T-helper 2 cell treated with Interferon-gamma antibody and Interleukin-4, amounts not matched to agents 100 ng/mL and 5 ng/mL, for 36 hours (primary cell): ENCODE measurements at regions not wholly inside any gene's neighbourhood (a gene's known extent, or its start where the extent isn't known, plus 50 kb on each side); places are given as distances from the start of the nearest gene placed in this dataset.
"Not testable (repeated sequence)": the region's sequence is repeated elsewhere in the genome, so short reads cannot be mapped to it uniquely, and the experiment has no call there.

Experiments used
- intact Hi-C: fragments of 100-400 bp; cut with micrococcal nuclease; formaldehyde crosslinking; loops from one replicate; pipeline ENCODE4 v1.15.1; 2023

DNA sequence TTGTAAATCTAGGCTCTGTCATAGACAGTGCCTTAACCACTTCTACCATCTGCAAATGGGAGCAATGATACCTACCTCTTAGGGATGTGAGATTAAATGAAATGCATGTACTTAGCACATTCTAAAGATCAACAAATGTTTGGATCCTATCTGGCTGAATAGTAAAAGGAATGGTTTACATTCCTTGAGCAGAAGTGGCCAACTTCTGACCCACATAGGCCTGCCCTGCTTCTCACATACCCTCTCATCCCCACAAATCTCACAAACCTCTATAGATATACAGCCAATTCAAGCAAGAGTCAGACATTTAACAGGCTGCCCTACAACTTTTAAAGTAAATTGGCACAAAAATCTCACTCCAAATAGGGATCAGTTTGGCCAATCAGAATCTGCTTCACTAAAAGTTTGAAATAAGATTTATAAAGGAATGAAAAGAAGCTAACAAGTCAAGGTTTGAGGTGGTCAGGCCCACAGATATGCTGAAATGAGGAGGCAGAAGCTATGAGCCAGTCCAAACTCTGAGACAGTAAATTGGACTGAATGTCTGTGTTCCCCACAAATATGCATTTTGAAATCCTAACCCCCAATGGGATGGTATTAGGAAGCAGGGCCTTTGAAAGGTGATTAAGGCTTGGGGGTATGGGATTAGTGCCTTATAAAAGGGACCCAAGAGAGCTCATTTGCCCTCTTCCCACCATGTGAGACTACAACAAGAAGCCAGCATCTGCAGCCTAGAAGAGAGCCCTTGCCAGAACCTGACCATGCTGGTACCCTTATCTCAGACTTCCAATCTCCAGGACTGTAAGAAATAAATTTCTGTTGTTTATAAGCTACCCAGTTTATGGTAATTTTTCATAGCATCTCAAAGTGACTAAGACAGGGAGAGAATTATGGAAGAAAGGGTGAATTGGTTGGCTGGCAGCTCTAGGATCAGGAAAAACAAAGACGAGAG, 227.8 kb upstream of the RBMS1 start:
- intact Hi-C loops, result no loop called here

DNA sequence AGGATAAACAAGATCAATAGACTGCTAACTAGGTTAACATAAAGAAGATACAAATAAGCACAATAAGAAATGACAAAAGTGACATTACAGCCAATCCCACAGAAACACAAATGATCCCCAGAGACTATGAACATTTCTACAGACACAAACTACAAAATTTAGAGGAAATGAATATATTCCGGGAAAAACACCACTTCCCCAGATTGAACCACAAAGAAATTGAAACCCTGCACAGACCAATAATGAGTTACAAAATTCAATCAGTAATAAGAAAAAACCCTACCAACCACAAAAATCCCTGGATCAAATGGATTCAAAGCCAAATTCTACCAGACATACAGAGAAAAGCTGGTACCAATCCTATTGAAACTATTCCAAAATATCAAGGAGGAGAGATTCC, 232.4 kb upstream of the RBMS1 start:
- intact Hi-C loops, result no loop called here

DNA sequence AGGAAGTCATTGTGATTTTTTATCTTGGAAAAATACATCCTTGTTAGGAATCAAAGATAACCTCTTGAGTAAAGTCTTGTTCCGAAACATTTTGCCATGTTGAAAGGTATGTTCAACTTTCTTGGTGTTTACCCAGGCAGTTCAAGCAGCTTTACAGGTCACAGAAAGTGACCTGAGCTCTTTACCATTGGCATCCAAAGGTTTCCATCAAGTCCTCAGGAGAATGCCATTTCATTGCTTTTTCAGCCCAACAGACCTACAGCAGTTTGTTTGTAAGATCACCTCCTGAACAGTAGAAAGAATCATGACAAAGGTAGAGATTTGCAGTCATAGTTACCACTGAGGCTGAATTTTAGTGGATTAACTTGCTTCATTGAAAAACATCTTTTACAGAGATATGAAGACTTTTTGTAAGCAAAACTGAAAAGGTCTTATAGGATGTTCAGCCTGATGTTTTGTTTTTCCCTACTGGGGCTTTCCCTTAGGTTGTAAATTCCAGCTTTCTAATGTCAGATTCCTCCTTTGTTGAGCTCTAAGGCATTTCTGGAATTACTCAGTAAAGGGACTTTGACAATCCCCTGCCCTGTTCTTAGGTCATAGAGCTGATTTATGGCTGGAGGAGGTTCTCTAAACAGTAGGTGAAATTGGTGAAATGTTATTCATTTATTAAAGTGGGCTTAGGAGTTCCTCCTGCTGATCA, 236.8 kb upstream of the RBMS1 start:
- intact Hi-C loops, result no loop called here

DNA sequence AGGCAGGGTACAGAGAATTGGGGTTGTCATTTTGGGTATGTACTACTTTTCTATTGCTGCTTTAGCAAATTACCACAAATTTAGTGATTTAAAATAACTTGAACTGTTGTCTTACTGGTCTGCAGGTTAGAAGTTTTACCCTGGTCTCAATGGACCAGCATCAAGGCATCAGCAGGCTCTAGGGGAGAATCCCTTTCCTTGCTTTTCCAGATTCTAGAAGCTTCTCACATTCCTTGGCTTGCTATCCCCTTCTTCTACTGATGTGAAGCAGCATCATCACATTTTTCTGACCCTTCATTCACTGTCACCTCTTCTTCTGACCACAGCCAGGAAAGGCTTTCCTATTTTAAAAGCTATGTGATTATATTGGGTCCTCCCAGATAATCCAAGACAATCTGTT, 237.8 kb upstream of the RBMS1 start:
- intact Hi-C loops, result no loop called here

DNA sequence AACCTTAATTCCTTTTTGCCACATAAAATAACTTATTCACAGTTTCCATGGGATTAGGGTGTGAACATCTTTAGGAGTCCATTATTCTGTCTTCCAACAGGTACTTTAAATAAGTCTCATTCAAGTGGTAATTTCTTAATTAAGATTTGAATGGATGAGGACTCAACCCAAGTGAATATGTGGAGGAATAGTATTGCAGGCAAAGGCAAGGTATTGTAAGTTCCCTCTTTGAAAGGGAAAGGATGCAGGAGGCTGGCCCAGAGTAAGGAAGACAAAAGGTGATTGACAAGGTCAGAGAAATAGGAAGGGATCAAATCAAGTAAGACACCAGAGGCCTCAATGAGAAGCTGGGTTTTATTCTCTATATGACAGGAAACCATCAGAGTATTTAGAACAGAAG, 238.2 kb upstream of the RBMS1 start:
- intact Hi-C loops, result no loop called here

DNA sequence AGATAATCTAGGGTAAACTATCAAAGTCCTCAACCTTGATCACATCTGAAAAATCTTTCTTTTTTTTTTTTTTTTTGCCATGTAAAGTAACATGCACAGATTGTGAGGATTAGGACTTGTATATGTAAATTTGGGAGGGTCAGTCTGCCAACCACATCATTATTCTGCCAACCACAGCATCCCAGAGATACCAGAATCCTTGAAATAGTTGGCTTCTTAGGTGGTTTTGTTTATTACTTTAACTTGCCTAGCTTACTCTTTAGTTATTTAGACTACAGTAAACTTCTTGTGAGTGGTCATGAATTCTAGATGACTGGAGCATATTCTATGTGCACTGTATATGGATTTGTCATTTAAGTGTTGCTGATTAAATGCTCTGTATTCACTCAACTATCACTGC, 242.1 kb upstream of the RBMS1 start:
- intact Hi-C loops, result no loop called here

DNA sequence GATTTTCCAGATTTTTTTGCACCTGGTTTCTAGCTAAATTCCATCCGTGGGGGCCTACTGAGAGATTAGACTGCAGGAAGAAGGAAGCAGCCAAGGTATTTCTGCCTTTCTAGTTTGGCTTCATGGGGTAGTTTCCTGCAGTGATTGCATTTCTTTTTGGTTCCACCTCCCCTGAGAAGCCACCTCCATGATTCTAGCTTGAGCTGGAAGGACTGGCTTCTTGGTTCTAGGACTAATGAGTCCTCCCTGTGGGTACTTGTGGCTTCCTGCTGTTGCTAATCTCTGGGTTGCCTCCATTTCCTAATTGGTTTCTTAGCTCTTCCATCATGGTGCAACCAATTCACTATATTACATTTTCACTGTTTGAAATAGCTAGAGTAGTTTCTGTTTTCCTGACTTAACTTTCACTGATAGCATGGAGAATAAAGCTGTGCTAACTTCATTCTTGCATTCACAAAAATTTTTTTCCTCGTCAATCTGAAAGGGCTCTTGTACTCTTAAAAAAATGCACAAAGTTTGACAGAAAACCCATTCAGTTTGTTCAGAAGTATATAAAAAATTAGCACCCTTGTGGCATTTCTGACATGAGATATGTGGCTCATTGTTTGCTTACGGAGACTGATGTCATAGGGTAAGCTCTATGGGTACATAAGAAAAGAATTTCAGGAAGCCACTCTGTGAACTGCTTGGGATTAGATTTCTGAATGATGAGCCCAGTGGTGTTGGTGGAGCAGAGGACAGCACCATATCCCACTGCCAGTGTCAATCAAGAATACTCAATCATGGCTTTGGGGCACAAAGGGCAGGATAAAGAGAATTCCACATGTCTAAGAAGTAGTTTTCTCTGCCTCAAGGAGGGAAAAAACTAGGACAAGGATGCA, 242.8 kb upstream of the RBMS1 start:
- intact Hi-C loops, result no loop called here

DNA sequence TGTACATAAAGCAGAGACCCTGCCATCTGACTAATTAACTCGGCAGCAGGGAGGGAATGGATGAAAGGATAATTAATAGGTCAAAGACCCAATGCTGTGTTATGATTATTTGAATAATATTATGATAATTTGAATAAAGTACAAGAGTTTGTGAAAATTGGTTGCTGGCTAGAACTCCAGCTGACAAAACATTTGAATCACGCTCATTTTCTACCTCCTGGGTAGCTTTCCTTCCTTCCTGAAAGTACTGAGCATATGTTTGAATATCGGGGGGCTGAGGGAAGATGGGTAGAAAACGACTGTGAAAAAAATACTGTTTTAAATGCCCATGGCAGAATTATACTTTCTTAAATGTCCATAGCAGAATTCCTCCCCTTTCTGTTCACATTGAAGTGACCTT, 243.6 kb upstream of the RBMS1 start:
- intact Hi-C loops, result no loop called here

DNA sequence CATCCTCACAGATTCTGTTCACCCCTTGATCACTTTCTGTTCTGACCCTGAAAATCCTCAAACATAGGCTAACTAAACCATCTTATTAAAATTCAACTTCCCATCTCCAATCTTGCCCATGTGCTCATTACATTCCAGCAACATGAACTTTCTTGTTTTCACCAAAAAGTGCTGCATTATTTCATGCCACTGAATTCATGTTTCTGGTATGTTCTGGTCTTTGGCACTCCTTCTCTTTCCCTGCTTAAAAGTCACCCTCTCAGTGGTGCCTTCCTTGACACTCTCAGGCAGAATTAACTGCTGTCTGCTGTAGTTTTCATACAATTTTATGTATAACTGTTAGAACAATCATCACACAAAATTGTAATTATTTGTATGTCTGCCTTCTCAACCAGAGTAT, 247.7 kb upstream of the RBMS1 start:
- intact Hi-C loops, result no loop called here

DNA sequence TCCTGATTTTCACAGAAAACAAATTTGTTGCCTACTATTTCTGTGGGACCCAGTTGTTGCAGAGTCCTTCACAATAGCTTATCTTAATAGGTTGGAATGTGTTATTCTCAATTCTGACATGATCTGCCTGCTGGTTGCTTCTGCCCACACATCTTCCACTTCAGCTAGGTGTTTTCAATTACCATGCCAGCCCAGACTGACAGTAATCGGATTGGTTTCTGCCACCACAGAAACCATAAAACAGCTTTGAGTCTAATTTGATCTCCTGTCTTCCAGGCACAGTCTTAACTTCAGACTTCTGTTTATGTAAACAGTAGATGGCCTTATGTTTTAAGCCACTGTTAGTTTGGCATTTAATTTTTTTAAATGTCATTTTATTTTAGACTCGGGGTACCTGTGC, 248.2 kb upstream of the RBMS1 start:
- intact Hi-C loops, result no loop called here

DNA sequence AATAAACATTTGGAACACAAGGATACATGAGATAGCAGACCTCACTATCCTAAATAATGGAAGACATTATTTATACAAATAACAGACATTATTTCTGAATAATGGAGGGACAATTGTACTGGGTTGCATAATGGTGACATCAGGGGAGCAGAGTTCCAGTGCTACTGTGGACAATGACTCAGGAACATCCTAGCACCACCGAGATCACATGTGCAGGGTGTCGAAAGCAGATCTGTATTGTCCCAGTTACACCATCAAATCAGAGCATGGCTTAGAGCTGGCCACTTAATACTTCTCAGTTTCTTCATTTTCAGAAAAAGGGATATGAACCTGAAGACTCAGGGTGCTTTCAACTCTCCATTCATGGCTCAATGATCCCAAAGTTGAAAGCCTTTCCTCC, 249.1 kb upstream of the RBMS1 start:
- intact Hi-C loops, result no loop called here

DNA sequence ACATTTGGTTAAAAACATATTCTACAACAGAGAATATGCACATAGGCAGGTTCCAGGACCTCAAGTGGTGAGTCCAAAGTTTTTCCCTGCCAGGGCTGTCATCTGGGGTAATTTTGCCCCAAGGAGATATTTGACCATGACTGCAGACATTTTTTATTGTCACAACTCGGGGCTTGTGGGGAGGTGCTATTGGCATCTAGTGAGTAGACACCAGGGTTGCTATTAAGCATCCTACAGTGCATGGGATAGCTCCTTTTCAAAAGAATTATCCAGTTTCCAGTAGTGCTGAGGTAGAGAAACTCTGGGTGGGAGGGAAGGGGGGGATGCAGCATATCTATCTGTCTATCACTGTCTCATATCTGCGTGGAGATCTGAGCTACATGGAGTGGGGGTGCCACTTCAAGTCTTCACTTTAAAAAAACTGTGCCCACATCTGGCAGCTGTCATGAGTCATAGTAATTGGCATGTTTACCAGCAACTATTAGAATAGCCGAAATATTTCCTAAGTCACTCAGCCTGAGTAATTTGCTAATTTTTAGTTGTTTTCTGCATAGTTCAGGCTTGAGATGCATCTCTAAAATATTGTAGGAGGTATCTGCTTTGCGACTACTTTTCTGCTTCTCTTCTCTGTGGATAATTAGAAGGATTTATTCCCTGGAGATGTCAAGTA, 254.0 kb upstream of the RBMS1 start:
- intact Hi-C loops, result no loop called here

DNA sequence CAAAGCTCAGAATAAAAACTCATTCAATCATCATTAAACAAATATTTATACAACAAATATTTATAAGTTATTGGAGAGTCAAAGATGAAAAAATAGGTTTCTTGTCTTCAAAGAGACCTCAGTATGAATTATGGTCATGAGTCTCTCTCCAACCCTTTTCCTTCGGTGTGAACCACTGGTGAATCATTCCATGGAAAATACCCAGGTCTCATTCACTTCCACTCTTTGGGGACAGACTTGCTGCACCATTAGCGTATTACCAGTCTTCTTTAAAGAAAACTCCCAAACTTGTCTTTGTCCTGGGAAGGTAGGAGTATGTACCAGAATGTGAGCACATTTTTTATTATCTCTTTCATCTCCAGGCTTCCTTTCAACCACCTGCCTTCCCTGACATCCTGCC, 257.4 kb upstream of the RBMS1 start:
- intact Hi-C loops, result no loop called here

DNA sequence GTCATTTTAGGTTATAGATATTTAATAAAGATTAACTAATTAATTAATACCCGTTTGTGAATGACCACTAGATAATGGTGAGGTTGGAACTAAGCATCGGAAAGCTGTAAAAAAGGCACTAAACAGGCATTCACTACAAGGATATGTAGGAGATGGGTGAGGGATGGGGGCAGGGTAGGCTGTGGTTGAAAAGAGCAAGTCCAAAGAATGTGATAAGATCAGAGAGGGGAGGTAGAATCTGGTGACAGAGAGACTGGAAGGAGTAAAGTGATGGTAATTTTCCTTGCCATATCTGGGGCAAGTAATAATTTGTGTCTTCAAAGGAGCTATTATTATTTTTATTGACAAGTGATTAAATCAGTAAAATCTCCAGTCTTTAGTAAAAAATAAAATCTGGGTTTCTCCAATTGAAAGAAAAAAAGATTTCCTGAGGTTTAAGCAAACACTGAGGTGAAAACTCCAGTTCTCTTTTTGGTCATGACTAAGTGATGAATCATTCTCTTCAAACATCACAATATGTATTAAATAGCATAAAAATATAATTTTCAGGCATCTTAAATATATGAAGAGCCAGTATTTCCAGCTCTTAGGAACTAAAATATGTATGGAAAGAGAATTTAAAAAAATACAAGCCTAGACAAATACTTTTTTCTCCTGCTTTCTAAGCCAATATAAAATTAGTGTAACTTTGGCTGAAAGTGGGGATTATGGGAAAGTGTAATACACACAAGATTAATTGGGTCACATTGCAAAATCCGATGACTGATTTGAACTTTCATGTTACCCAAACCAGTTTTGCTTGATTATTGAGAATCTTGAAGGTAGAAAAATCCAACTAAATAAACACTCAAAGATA, 259.1 kb upstream of the RBMS1 start:
- intact Hi-C loops, result no loop called here

DNA sequence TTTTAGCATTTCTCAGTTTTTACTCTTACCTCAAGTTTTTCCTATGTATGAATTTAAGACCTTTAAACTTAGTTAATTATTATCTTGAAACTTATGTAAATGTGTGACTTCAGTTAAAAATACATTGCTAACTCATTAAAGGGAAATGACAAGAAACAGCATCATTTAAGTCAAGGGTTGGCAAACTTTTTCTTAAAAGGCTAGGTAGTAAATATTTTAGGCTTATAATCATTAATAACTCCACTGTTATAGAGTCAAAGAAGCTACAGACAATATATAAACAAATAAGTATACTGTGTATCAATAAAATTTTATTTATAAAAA, 259.7 kb upstream of the RBMS1 start:
- intact Hi-C loops, result no loop called here

DNA sequence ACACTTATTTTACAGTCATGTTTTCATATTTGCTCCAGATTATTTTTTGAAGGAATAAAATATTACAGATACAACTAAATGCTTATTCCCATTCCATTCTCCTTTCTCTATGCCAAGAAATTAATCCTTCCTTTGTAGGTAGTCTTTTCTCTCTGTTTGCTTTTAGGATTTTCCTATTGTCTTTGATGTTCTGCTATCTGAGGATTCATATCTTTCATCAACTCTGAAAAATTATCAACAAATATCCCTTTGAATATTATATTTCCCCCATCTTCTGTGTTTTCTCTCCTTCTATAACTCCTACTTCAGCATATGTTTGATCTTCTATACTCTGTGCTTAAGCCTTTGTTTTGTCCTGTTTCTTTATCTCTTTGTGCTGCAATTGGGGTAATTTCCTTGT, 260.4 kb upstream of the RBMS1 start:
- intact Hi-C loops, result no loop called here

DNA sequence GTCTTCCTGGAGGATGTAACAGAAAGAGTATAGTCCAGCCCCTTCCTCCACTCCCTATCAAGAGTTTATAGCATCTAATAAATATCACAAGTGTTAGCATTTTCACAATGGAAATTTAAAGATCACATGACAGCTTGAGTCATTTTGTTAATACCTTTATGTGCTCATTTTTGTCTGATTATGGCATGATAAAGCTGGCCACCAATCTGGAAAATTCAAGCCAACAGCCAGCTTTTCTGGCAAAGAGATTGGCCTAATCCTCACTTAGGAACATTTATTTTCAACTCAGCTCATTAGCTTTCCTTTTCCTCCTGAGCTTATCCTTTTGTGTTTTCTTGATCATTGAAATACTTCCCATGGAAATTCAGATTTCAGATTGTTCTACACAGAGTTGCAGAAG, 262.9 kb upstream of the RBMS1 start:
- intact Hi-C loops, result no loop called here

DNA sequence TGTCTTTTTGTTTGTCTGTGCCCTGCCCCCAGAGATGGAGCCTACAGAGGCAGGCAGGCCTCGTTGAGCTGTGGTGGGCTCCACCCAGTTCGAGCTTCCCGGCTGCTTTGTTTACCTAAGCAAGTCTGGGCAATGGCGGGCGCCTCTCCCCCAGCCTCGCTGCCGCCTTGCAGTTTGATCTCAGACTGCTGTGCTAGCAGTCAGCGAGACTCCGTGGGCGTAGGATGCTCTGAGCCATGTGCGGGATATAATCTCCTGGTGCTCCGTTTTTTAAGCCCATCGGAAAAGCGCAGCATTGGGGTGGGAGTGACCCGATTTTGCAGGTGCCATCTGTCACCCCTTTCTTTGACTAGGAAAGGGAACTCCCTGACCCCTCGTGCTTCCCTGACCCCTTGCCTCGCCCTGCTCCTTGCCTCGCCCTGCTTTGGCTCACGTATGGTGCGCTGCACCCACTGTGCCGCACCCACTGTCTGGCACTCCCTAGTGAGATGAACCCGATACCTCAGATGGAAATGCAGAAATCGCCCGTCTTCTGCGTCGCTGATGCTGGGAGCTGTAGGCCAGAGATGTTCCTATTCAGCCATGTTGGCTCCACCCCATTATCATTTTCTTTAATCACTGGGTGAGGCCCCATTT, 269.0 kb upstream of the RBMS1 start:
- intact Hi-C loops, result not testable (repeated sequence)

DNA sequence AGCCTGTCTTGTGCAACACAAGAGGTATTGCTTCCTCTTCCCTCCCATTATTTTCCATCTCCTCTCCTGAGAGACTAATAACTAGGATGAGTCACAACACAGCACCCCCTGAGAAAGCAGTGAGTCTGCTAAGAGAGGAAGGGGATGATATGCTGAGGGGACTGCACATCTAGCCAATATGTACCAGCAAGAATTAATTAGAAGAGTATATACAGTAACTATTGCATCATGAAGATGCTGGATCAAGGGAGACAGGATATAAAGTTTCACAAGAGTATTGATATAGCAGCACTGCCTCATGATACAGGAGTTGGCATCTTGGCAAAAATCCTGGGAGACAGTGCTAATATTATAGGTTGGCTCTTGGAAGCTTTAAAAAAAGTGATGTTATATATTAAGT, 289.9 kb upstream of the RBMS1 start:
- intact Hi-C loops, result no loop called here

DNA sequence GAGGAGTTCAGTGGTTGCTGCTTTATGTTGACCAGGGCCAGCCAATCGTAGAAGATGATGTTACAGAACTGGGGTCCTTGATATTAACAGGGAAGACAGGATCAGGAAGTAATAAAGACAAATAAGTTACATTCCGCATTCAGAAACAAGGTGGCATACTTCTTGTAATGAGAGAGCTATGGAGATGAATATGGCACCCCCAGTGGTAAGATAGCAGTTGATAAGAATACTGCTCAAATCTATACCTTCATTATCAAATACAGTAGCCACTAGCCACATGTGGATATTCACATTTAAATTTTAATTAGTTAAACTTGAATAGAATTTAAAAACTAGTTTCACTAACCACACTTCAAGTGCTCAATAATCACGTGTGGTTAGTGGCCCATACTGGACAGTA, 290.4 kb upstream of the RBMS1 start:
- intact Hi-C loops, result no loop called here
